Thoracic aorta (tissue), 2 donors: ENCODE measurements at regions not wholly inside any gene's neighbourhood (a gene's known extent, or its start where the extent isn't known, plus 50 kb on each side); places are given as distances from the start of the nearest gene placed in this dataset.
"Not testable (repeated sequence)": the region's sequence is repeated elsewhere in the genome, so short reads cannot be mapped to it uniquely, and the experiment has no call there.

Experiments
- ATAC-seq: fragments of 150-250 bp; one replicate; pipeline ENCODE4 v1.8.0; 2017; ENCODE audit warnings: low read depth; ENCODE audit not compliant: insufficient number of reproducible peaks, low FRiP score
- DNase-seq: peaks from one replicate; pipeline ENCODE4 v3.0.0-alpha.2; 2020; ENCODE audit warnings: low spot score
- H3K27ac ChIP-seq, 2 donors: fragments of 200-600 bp; sonication (generic); 1 replicate in 1 of 2; 2 replicates in 1 of 2; pipeline ENCODE4 v1.5.1; 2016; ENCODE audit warnings: mild to moderate bottlenecking in 2 of 2, moderate library complexity in 2 of 2
- H3K27me3 ChIP-seq: fragments of 200-600 bp; sonication (generic); replicated peaks from 2 replicates; pipeline ENCODE4 v1.6.0; 2016; ENCODE audit warnings: mild to moderate bottlenecking; ENCODE audit not compliant: insufficient read depth
- H3K36me3 ChIP-seq: fragments of 200-600 bp; sonication (generic); one replicate; pipeline ENCODE4 v1.5.1; 2016
- H3K4me1 ChIP-seq, 2 donors: fragments of 200-600 bp; sonication (generic); 1 replicate in 1 of 2; 2 replicates in 1 of 2; pipeline versions ENCODE4 v1.5.1 to v1.6.0; 2016; ENCODE audit warnings: low read depth in 2 of 2, mild to moderate bottlenecking in 1 of 2; ENCODE audit not compliant: control insufficient read depth in 1 of 2
- H3K4me3 ChIP-seq: fragments of 200-600 bp; sonication (generic); 2 replicates; pipeline ENCODE4 v1.5.1; 2016; ENCODE audit warnings: mild to moderate bottlenecking
- H3K9me3 ChIP-seq: fragments of 200-600 bp; sonication (generic); 2 replicates; pipeline ENCODE4 v1.5.1; 2016
- CTCF ChIP-seq: fragments of 200-600 bp; sonication (generic); IDR thresholded peaks from one replicate; pipeline ENCODE4 v1.5.1; 2019; ENCODE audit warnings: antibody characterized with exemption

- Histone ChIP-seq H3K4me3 (no peak overlapping the region), H3K36me3 (no peaks in the 10 kb centered on the region), H3K9me3 (no peaks in the 10 kb centered on the region), H3K27me3 (no peaks in the 10 kb centered on the region), H3K4me1 (no peaks in the 10 kb centered on the region), H3K27ac (no peak overlapping the region)
- DNase-seq, result no peak
- no peak for TF ChIP-seq CTCF
- no peak for ATAC-seq
Measured at GRCh38 chrX:3440981-3441380, 94.5 kb upstream of the MXRA5 start.

GRCh38 chrX:3435916-3436315, 89.5 kb upstream of the MXRA5 start:
- H3K27me3 ChIP-seq, DNase-seq, H3K36me3 ChIP-seq, H3K4me3 ChIP-seq, H3K27ac ChIP-seq, H3K9me3 ChIP-seq, H3K4me1 ChIP-seq, ATAC-seq: not testable (repeated sequence)

- H3K4me3 ChIP-seq, result no peak overlapping the region
- H3K27me3 ChIP-seq, result no peaks in the 10 kb centered on the region
- no peak overlapping the region for H3K27ac ChIP-seq
- no peak for ATAC-seq
- no peak for TF ChIP-seq CTCF
- H3K36me3 ChIP-seq, result no peaks in the 10 kb centered on the region
- no peaks in the 10 kb centered on the region for H3K9me3 ChIP-seq
- DNase-seq, result no peak
- no peaks in the 10 kb centered on the region for H3K4me1 ChIP-seq
Measured at GRCh38 chrX:3435057-3435456, 88.6 kb upstream of the MXRA5 start.

GRCh38 chrX:3428792-3429191, 82.3 kb upstream of the MXRA5 start:
- DNase-seq (no peak), ATAC-seq (no peak)
- no peak overlapping the region for H3K4me3 ChIP-seq
- H3K27ac ChIP-seq, result no peak overlapping the region
- no peaks in the 10 kb centered on the region for H3K36me3 ChIP-seq
- H3K4me1 ChIP-seq, result no peaks in the 10 kb centered on the region
- no peaks in the 10 kb centered on the region for H3K9me3 ChIP-seq
- TF ChIP-seq CTCF, result no peak
- H3K27me3 ChIP-seq, result no peaks in the 10 kb centered on the region

GRCh38 chrX:3426552-3426951, 80.1 kb upstream of the MXRA5 start:
- H3K27me3 ChIP-seq, result no peaks in the 10 kb centered on the region
- no peak for DNase-seq
- no peak for TF ChIP-seq CTCF
- no peaks in the 10 kb centered on the region for H3K36me3 ChIP-seq
- H3K9me3 ChIP-seq, result no peaks in the 10 kb centered on the region
- no peak overlapping the region for H3K27ac ChIP-seq
- no peak overlapping the region for H3K4me3 ChIP-seq
- no peaks in the 10 kb centered on the region for H3K4me1 ChIP-seq
- no peak for ATAC-seq

GRCh38 chrX:3425031-3425430, 78.6 kb upstream of the MXRA5 start:
- H3K27me3 ChIP-seq, result no peaks in the 10 kb centered on the region
- H3K27ac ChIP-seq, result no peak overlapping the region
- DNase-seq (no peak), ATAC-seq (no peak)
- H3K9me3 ChIP-seq, result no peaks in the 10 kb centered on the region
- TF ChIP-seq CTCF, result no peak
- H3K36me3 ChIP-seq, result no peaks in the 10 kb centered on the region
- no peaks in the 10 kb centered on the region for H3K4me1 ChIP-seq
- no peak overlapping the region for H3K4me3 ChIP-seq
